ENCODE measurements at regions not wholly inside any gene's neighbourhood (a gene's known extent, or its start where the extent isn't known, plus 50 kb on each side); places are given as distances from the start of the nearest gene placed in this dataset.

- in situ Hi-C loops (cut with HindIII; ENCODE audit: low sequenced_read_pairs): no loop called here
- no peak for DNase-seq (ENCODE audit: low spot score)
Measured at GRCh38 chr2:22487541-22487940, 897.4 kb upstream of the KLHL29 start.

- DNase-seq (ENCODE audit: low spot score): no peak
- in situ Hi-C loops (cut with HindIII; ENCODE audit: low sequenced_read_pairs): no loop called here
Measured at GRCh38 chr2:22491442-22491841, 893.5 kb upstream of the KLHL29 start.

- in situ Hi-C loops (cut with HindIII; ENCODE audit: low sequenced_read_pairs): no loop called here
- no peak for DNase-seq (ENCODE audit: low spot score)
Measured at GRCh38 chr2:22494156-22494555, 890.8 kb upstream of the KLHL29 start.

- in situ Hi-C loops (cut with HindIII; ENCODE audit: low sequenced_read_pairs): no loop called here
- no peak for DNase-seq (ENCODE audit: low spot score)
Measured at GRCh38 chr2:22497064-22497463, 887.9 kb upstream of the KLHL29 start.

- in situ Hi-C loops (cut with HindIII; ENCODE audit: low sequenced_read_pairs): no loop called here
- no peak for DNase-seq (ENCODE audit: low spot score)
Measured at GRCh38 chr2:22497789-22498188, 887.2 kb upstream of the KLHL29 start.

GRCh38 chr2:22499082-22499839 is 885.7 kb upstream of the KLHL29 start:
- in situ Hi-C loops (cut with HindIII; ENCODE audit: low sequenced_read_pairs): no loop called here
- no peak for DNase-seq (ENCODE audit: low spot score)

GRCh38 chr2:22500555-22500935 is 884.4 kb upstream of the KLHL29 start:
- in situ Hi-C loops (cut with HindIII; ENCODE audit: low sequenced_read_pairs): no loop called here
- DNase-seq (ENCODE audit: low spot score): no peak

GRCh38 chr2:22501851-22502250 is 883.1 kb upstream of the KLHL29 start:
- no peak for DNase-seq (ENCODE audit: low spot score)
- in situ Hi-C loops (cut with HindIII; ENCODE audit: low sequenced_read_pairs): no loop called here

- no peak for DNase-seq (ENCODE audit: low spot score)
Measured at GRCh38 chr2:22513563-22513962, 871.4 kb upstream of the KLHL29 start.

GRCh38 chr2:22517141-22517540 is 867.8 kb upstream of the KLHL29 start:
- no peak for DNase-seq (ENCODE audit: low spot score)
- in situ Hi-C loops (cut with HindIII; ENCODE audit: low sequenced_read_pairs): no loop called here

More at GRCh38 chr2:22513563-22513962, 871.4 kb upstream of the KLHL29 start:
- in situ Hi-C loops (cut with HindIII; ENCODE audit: low sequenced_read_pairs): no loop called here

GRCh38 chr2:22518641-22519040 is 866.3 kb upstream of the KLHL29 start:
- in situ Hi-C loops (cut with HindIII; ENCODE audit: low sequenced_read_pairs): no loop called here
- no peak for DNase-seq (ENCODE audit: low spot score)

GRCh38 chr2:22520369-22521288 is 864.4 kb upstream of the KLHL29 start:
- in situ Hi-C loops (cut with HindIII; ENCODE audit: low sequenced_read_pairs): no loop called here
- DNase-seq (ENCODE audit: low spot score): no peak

GRCh38 chr2:22521620-22522019 is 863.4 kb upstream of the KLHL29 start:
- DNase-seq (ENCODE audit: low spot score): no peak
- in situ Hi-C loops (cut with HindIII; ENCODE audit: low sequenced_read_pairs): no loop called here

- no peak for DNase-seq (ENCODE audit: low spot score)
- in situ Hi-C loops (cut with HindIII; ENCODE audit: low sequenced_read_pairs): no loop called here
Measured at GRCh38 chr2:22525681-22526080, 859.3 kb upstream of the KLHL29 start.

GRCh38 chr2:22530131-22530530 is 854.8 kb upstream of the KLHL29 start:
- DNase-seq (ENCODE audit: low spot score): no peak
- in situ Hi-C loops (cut with HindIII; ENCODE audit: low sequenced_read_pairs): no loop called here

- no peak for DNase-seq (ENCODE audit: low spot score)
- in situ Hi-C loops (cut with HindIII; ENCODE audit: low sequenced_read_pairs): no loop called here
Measured at GRCh38 chr2:22536133-22536532, 848.8 kb upstream of the KLHL29 start.

- no peak for DNase-seq (ENCODE audit: low spot score)
- in situ Hi-C loops (cut with HindIII; ENCODE audit: low sequenced_read_pairs): no loop called here
Measured at GRCh38 chr2:22554453-22554852, 830.5 kb upstream of the KLHL29 start.

- in situ Hi-C loops (cut with HindIII; ENCODE audit: low sequenced_read_pairs): no loop called here
- no peak for DNase-seq (ENCODE audit: low spot score)
Measured at GRCh38 chr2:22557406-22557805, 827.6 kb upstream of the KLHL29 start.

GRCh38 chr2:22560021-22560420 is 825.0 kb upstream of the KLHL29 start:
- no peak for DNase-seq (ENCODE audit: low spot score)
- in situ Hi-C loops (cut with HindIII; ENCODE audit: low sequenced_read_pairs): no loop called here

GRCh38 chr2:22579341-22579740 is 805.6 kb upstream of the KLHL29 start:
- in situ Hi-C loops (cut with HindIII; ENCODE audit: low sequenced_read_pairs): no loop called here
- no peak for DNase-seq (ENCODE audit: low spot score)
